GM12873 (cell line): ENCODE measurements at regions not wholly inside any gene's neighbourhood (a gene's known extent, or its start where the extent isn't known, plus 50 kb on each side); places are given as distances from the start of the nearest gene placed in this dataset.

Source experiments
- CTCF ChIP-seq: IDR thresholded peaks from 2 replicates; pipeline ENCODE4 v1.5.1; 2012; ENCODE audit warnings: low read depth, mild to moderate bottlenecking, moderate library complexity, low read length, control low read depth; ENCODE audit not compliant: insufficient read depth; ENCODE audit errors: missing control alignments

- no peak for TF ChIP-seq CTCF
Observed at GRCh38 chr6:71414486-71414885, 125.9 kb downstream of the OGFRL1 start.

- TF ChIP-seq CTCF, result no peak
Observed at GRCh38 chr6:71419217-71420094, 130.8 kb downstream of the OGFRL1 start.

GRCh38 chr6:71420095-71420692, 131.6 kb downstream of the OGFRL1 start:
- no peak for TF ChIP-seq CTCF

- TF ChIP-seq CTCF, result no peak
Observed at GRCh38 chr6:71420693-71421328, 132.2 kb downstream of the OGFRL1 start.

- no peak for TF ChIP-seq CTCF
Observed at GRCh38 chr6:71421611-71422010, 133.0 kb downstream of the OGFRL1 start.

GRCh38 chr6:71430018-71430417, 141.4 kb downstream of the OGFRL1 start:
- TF ChIP-seq CTCF, result no peak

GRCh38 chr6:71433441-71433840, 144.8 kb downstream of the OGFRL1 start:
- TF ChIP-seq CTCF, result no peak
